ENCODE measurements at regions not wholly inside any gene's neighbourhood (a gene's known extent, or its start where the extent isn't known, plus 50 kb on each side); places are given as distances from the start of the nearest gene placed in this dataset.
A peak's percentile ranks its signal among the peaks of the same experiment; 100 is the strongest.
"Not testable (repeated sequence)": the region's sequence is repeated elsewhere in the genome, so short reads cannot be mapped to it uniquely, and the experiment has no call there.

GRCh38 chr10:124177180-124177518 is 83.8 kb upstream of the CHST15 start:
- no peak for DNase-seq

GRCh38 chr10:124176349-124177179 is 83.2 kb upstream of the CHST15 start:
- DNase-seq, result no peak

- no peak for DNase-seq
Measured at GRCh38 chr10:124175701-124176348, 82.4 kb upstream of the CHST15 start.

- no peak for DNase-seq
Measured at GRCh38 chr10:124174673-124175645, 81.6 kb upstream of the CHST15 start.

GRCh38 chr10:124174071-124174566 is 80.7 kb upstream of the CHST15 start:
- DNase-seq, result no peak

GRCh38 chr10:124173298-124173900 is 80.0 kb upstream of the CHST15 start:
- DNase-seq, result no peak

- peak in 1 of 2 experiments; percentile 58 for DNase-seq
Measured at GRCh38 chr10:124172181-124172916, 79.0 kb upstream of the CHST15 start.

- DNase-seq, result no peak
Measured at GRCh38 chr10:124171561-124171960, 78.2 kb upstream of the CHST15 start.

- DNase-seq, result no peak
Measured at GRCh38 chr10:124170631-124171030, 77.2 kb upstream of the CHST15 start.

GRCh38 chr10:124168991-124169802 is 75.8 kb upstream of the CHST15 start:
- no peak for DNase-seq

GRCh38 chr10:124168581-124168980 is 75.2 kb upstream of the CHST15 start:
- no peak for DNase-seq

GRCh38 chr10:124167925-124168324 is 74.5 kb upstream of the CHST15 start:
- not testable (repeated sequence) for DNase-seq

GRCh38 chr10:124166431-124167125 is 73.2 kb upstream of the CHST15 start:
- DNase-seq, result no peak

GRCh38 chr10:124165827-124166226 is 72.4 kb upstream of the CHST15 start:
- DNase-seq, result no peak

- DNase-seq, result no peak
Measured at GRCh38 chr10:124165311-124165710, 71.9 kb upstream of the CHST15 start.

GRCh38 chr10:124164264-124164663 is 70.9 kb upstream of the CHST15 start:
- no peak for DNase-seq

GRCh38 chr10:124162774-124163354 is 69.5 kb upstream of the CHST15 start:
- no peak for DNase-seq

GRCh38 chr10:124162136-124162535 is 68.7 kb upstream of the CHST15 start:
- DNase-seq, result no peak

GRCh38 chr10:124161601-124162000 is 68.2 kb upstream of the CHST15 start:
- no peak for DNase-seq

Data from NCI-H526 (cell line).